DMS 273 (cell line): ENCODE measurements at regions not wholly inside any gene's neighbourhood (a gene's known extent, or its start where the extent isn't known, plus 50 kb on each side); places are given as distances from the start of the nearest gene placed in this dataset.
"Not testable (repeated sequence)": the region's sequence is repeated elsewhere in the genome, so short reads cannot be mapped to it uniquely, and the experiment has no call there.

Source experiments
- DNase-seq: peaks from one replicate; lab custom pipeline; 2025; ENCODE audit not compliant: unreplicated experiment; lab: John Stamatoyannopoulos, UW

- DNase-seq, result no peak
Measured at GRCh38 chrX:86887341-86887740, 630.3 kb upstream of the KLHL4 start.

- no peak for DNase-seq
Measured at GRCh38 chrX:86910027-86910426, 607.6 kb upstream of the KLHL4 start.

- DNase-seq, result no peak
Measured at GRCh38 chrX:86910602-86911311, 606.8 kb upstream of the KLHL4 start.

GRCh38 chrX:86914569-86914968 lies 603.0 kb upstream of the KLHL4 start:
- DNase-seq, result no peak

- DNase-seq, result no peak
Measured at GRCh38 chrX:86917959-86918358, 599.6 kb upstream of the KLHL4 start.

- DNase-seq, result no peak
Measured at GRCh38 chrX:86930419-86930818, 587.2 kb upstream of the KLHL4 start.

- no peak for DNase-seq
Measured at GRCh38 chrX:86935988-86936387, 581.6 kb upstream of the KLHL4 start.

GRCh38 chrX:86946569-86946968 lies 571.0 kb upstream of the KLHL4 start:
- peak; percentile 61 for DNase-seq

GRCh38 chrX:86964321-86964720 lies 553.3 kb upstream of the KLHL4 start:
- no peak for DNase-seq

GRCh38 chrX:86981326-86981879 lies 536.2 kb upstream of the KLHL4 start:
- DNase-seq, result no peak

- not testable (repeated sequence) for DNase-seq
Measured at GRCh38 chrX:86987351-86987750, 530.3 kb upstream of the KLHL4 start.

- DNase-seq, result no peak
Measured at GRCh38 chrX:87003031-87003430, 514.6 kb upstream of the KLHL4 start.

- DNase-seq, result no peak
Measured at GRCh38 chrX:87005183-87005582, 512.4 kb upstream of the KLHL4 start.

- DNase-seq, result no peak
Measured at GRCh38 chrX:87005885-87006284, 511.7 kb upstream of the KLHL4 start.

- DNase-seq, result no peak
Measured at GRCh38 chrX:87006561-87006960, 511.0 kb upstream of the KLHL4 start.

GRCh38 chrX:87017210-87017609 lies 500.4 kb upstream of the KLHL4 start:
- DNase-seq, result no peak

GRCh38 chrX:87033115-87033514 lies 484.5 kb upstream of the KLHL4 start:
- not testable (repeated sequence) for DNase-seq

GRCh38 chrX:87045352-87045751 lies 472.2 kb upstream of the KLHL4 start:
- no peak for DNase-seq

- no peak for DNase-seq
Measured at GRCh38 chrX:87049567-87049966, 468.0 kb upstream of the KLHL4 start.

GRCh38 chrX:87063642-87064041 lies 454.0 kb upstream of the KLHL4 start:
- DNase-seq, result no peak

- no peak for DNase-seq
Measured at GRCh38 chrX:87064502-87064901, 453.1 kb upstream of the KLHL4 start.

GRCh38 chrX:87067795-87068369 lies 449.7 kb upstream of the KLHL4 start:
- no peak for DNase-seq

- DNase-seq, result no peak
Measured at GRCh38 chrX:87078231-87078630, 439.4 kb upstream of the KLHL4 start.
